Lower leg skin (tissue), 4 donors: ENCODE measurements at regions not wholly inside any gene's neighbourhood (a gene's known extent, or its start where the extent isn't known, plus 50 kb on each side); places are given as distances from the start of the nearest gene placed in this dataset.

Source experiments
- DNase-seq, 2 donors: peaks; one replicate each; pipeline ENCODE4 v3.0.0-alpha.2; 2019; ENCODE audit warnings: low spot score in 2 of 2
- H3K4me3 ChIP-seq: fragments of 200-600 bp; sonication (generic); 2 replicates; pipeline ENCODE4 v1.5.1; 2017; ENCODE audit warnings: mild to moderate bottlenecking, low read depth; ENCODE audit not compliant: poor library complexity, severe bottlenecking
- POLR2A ChIP-seq, 2 donors: fragments of 450-650 bp; IDR thresholded peaks; one replicate each; pipeline ENCODE4 v1.6.1; 2016 to 2017; ENCODE audit warnings: antibody characterized with exemption in 2 of 2, mild to moderate bottlenecking in 1 of 2, moderate library complexity in 1 of 2
- WGBS, 2 donors: methylation state at CpG; one replicate each; pipeline ENCODE4 v1.1.5; 2018; 5-methylcytosine and 5-hydroxymethylcytosine counted together
- intact Hi-C: fragments of 100-400 bp; cut with DNase I; formaldehyde crosslinking; loops from one replicate; pipeline ENCODE4 v1.15.0; 2023; ENCODE audit warnings: low total_unique reads
- TF ChIP-seq, protein P1 (sequence below), 3 donors: fragments of 450-650 bp; IDR thresholded peaks; one replicate each; pipeline ENCODE4 v1.5.1; 2016; ENCODE audit warnings: antibody characterized with exemption in 3 of 3, mild to moderate bottlenecking in 3 of 3, moderate library complexity in 2 of 3

DNA sequence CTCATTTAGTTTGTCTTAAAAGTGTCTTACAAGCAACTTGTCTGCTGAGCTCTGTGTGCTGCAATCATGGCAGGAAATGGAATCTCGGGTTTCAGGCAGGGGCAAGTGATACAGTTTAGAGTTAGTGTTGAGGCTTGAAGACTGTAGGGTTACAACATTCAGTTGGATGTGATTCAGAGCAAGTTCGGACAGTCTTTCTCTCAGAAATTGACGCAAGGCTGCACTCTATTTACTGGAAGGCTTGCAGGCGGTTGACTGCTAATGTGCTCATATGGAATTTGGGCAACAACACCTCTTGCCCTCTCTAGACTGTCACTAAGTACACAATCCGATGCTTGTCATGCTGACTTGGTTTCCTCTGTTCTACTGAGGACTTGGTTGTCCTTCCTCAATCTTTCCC is 161.7 kb upstream of the BMPER start:
- intact Hi-C loops, result no loop called here
- 55 to 63% methylated on average over 5 of the region's 5 CpGs for WGBS, 2 donors
- no peak for TF ChIP-seq POLR2A (IDR thresholded peaks at IDR 0.05)
- TF ChIP-seq, protein P1, sequence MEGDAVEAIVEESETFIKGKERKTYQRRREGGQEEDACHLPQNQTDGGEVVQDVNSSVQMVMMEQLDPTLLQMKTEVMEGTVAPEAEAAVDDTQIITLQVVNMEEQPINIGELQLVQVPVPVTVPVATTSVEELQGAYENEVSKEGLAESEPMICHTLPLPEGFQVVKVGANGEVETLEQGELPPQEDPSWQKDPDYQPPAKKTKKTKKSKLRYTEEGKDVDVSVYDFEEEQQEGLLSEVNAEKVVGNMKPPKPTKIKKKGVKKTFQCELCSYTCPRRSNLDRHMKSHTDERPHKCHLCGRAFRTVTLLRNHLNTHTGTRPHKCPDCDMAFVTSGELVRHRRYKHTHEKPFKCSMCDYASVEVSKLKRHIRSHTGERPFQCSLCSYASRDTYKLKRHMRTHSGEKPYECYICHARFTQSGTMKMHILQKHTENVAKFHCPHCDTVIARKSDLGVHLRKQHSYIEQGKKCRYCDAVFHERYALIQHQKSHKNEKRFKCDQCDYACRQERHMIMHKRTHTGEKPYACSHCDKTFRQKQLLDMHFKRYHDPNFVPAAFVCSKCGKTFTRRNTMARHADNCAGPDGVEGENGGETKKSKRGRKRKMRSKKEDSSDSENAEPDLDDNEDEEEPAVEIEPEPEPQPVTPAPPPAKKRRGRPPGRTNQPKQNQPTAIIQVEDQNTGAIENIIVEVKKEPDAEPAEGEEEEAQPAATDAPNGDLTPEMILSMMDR (IDR thresholded peaks at IDR 0.05), result no peak
- H3K4me3 ChIP-seq, result no peak overlapping the region
- DNase-seq, result no peak

DNA sequence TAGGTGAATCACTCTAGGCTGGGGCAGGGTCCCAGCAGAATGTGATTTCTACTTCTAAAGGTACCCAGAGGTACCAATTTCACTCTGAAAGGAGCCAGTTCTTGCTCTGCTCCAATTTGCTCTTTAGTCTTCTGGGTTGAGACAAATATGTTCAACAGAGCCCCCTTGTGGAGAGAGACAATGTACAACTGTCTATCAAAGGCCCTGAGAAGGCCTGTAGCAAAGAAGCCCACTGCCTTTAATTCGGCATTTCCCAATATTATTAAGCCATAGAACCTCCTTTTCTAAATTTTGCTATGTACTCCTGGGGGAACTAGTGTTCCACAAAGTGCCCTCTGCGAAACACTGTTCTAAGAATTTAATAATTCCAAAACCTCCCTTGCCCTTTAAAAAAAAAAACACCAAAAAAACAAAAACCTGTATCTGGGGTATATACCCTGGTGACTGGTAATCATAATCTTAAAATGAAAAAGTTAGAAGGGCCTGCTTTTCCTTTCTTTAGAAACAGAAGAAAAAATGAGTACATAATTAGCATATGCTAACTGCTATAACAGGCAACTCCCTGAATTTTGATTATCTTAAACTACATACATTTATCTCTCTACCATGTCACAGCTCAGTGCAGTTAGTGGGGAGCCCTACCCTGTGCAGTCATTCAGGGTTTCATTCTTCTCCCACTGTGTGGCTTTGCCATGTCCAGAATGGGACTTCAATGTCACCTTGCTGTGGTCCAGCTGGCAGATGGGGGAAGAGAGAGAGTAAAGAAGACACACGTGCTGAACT is 160.9 kb upstream of the BMPER start:
- 93 to 96% methylated on average over 3 of the region's 3 CpGs for WGBS, 2 donors
- intact Hi-C loops, result no loop called here
- TF ChIP-seq, protein P1 (IDR thresholded peaks at IDR 0.05), result no peak
- H3K4me3 ChIP-seq, result no peak overlapping the region
- DNase-seq, result no peak

DNA sequence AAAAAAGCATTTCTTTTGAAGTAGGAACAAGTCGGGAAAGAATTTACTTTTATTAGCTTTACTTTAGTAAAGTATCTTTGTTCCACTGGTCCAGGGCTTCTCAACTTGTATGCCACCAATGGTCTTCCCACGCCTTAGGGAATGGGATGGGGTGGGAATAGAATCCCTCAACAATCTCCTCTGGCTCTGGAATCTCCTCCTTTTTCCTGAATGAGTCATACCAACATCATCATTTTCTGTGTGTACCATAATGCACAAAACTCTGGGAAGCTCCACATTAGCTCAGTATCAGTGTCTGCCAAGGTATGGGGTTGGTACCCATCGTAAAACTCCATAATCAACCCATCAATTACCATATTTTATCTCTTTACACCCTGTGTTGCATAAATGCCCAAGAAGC is 159.4 kb upstream of the BMPER start:
- intact Hi-C loops, result no loop called here
- WGBS, 2 donors, result 55 to 78% methylated on average over 3 of the region's 3 CpGs
- H3K4me3 ChIP-seq, result no peak overlapping the region
- TF ChIP-seq POLR2A (IDR thresholded peaks at IDR 0.05), result no peak
- TF ChIP-seq, protein P1 (IDR thresholded peaks at IDR 0.05), result no peak
- no peak for DNase-seq

DNA sequence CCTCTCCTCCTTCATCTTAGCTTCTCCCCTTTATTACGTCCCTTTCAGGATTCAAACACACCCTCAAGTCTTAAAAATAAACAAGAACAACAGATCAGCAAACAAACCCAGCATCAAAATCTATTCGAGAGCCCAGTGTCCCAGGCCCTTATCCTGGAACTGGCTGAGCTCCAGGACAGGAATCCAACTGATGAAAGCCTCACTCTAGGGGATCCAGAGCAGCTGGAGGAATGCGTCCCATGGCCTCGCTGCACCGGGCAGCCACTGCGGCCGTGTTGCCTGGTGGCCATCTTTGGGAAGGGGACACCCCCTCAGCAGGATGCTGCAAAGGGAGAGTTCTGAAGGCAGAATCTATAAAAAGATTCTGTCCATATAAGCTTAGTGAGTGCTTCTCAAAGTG is 156.5 kb upstream of the BMPER start:
- DNase-seq, result no peak
- TF ChIP-seq, protein P1 (IDR thresholded peaks at IDR 0.05), result no peak
- TF ChIP-seq POLR2A (IDR thresholded peaks at IDR 0.05), result no peak
- WGBS, 2 donors, result 76 to 78% methylated on average over 7 of the region's 7 CpGs
- no peak overlapping the region for H3K4me3 ChIP-seq
- intact Hi-C loops, result no loop called here

DNA sequence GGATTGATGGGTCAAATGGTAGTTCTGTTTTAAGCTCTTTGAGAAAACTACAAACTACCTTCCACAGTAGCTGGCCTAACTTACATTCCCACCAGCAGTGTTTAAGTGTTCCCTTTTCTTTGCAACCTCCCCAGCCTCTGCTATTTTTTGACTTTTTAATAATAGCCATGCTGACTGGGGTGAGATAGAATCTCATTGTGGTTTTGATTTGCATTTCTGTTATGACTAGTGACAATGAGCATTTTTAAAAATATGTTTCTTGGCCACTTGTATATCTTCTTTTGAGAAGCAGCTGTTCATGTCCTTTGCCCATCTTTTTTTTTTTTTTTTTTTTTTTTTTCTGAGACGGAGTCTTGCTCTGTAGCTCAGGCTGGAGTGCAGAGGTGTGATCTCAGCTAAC is 155.2 kb upstream of the BMPER start:
- H3K4me3 ChIP-seq, result no peak overlapping the region
- TF ChIP-seq, protein P1 (IDR thresholded peaks at IDR 0.05), result no peak
- no peak for TF ChIP-seq POLR2A (IDR thresholded peaks at IDR 0.05)
- 50 to 67% methylated on average over 1 of the region's 1 CpG for WGBS, 2 donors
- DNase-seq, result no peak
- intact Hi-C loops, result loop anchor here (10.0 kb wide), 2 partner anchors 145 to 185 kb away; no protein-coding TSS in a partner anchor

DNA sequence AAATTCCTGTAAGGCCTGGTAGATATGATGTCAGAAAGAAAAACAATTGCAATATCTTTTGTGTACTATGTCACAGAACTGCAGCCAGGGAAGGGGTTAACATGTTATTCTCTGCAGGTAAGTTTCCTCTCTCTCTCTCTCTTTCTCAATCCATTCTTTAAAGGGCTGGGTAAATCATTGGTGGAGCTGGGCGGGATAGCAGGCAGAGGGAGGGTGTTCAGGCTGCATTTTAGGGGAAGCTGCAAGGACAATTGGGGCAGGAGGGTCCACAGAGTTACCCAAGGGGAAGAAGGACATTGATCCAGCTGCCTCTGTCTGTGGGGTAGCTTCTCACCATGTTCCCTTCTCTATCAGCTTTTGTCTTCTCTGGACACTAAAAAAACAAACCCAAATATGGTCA is 153.9 kb upstream of the BMPER start:
- TF ChIP-seq POLR2A (IDR thresholded peaks at IDR 0.05), result no peak
- TF ChIP-seq, protein P1 (IDR thresholded peaks at IDR 0.05), result no peak
- no peak overlapping the region for H3K4me3 ChIP-seq
- WGBS, 2 donors, result 78 to 97% methylated on average over 1 of the region's 1 CpG
- DNase-seq, result no peak
- intact Hi-C loops, result loop anchor here (10.0 kb wide), 2 partner anchors 143 to 183 kb away; no protein-coding TSS in a partner anchor
